ENCODE measurements at regions not wholly inside any gene's neighbourhood (a gene's known extent, or its start where the extent isn't known, plus 50 kb on each side); places are given as distances from the start of the nearest gene placed in this dataset.

DNA sequence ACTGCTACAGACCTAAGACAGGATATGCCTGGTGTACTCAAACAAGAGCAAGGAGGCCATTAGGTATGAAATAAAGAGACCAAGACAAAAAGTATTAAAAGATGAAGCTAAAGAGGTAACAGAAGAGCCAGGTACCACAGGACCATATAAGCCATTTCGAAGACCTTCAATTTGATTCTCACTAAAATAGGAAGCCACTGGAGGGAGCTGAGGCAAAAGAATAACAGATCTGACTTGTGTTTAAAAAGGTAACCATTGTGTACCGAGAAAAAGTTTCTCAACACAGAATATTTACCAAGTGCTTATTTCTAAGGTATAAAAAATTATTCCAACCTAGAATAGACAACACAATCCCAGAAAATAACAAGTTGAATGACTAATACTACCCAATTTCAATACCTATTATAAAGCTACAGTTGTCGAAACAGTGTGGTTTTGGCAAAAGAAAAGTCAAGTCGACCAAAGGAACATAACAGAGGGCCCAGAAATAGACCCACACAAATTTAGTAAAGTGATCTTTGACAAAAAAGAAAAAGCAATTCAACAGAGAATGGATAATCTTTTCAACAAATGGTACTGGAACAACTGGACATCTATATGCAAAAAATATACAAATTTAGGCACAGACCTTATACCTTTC, 125.3 kb upstream of the DST start:
- Histone ChIP-seq H3K4me2 (ENCODE audit: low read depth, low read length) (no peak overlapping the region), H3K79me2 (ENCODE audit: insufficient read depth, low read length) (no peaks in the 10 kb centered on the region), H3K4me3 (replicated peaks in 1 of 3; ENCODE audit: insufficient read depth in 1 of 3, low read depth in 2 of 3, low read length in 3 of 3) (no peak overlapping the region), H4K20me1 (ENCODE audit: insufficient read depth, low read length) (no peaks in the 10 kb centered on the region), H3K36me3 (replicated peaks in 1 of 2; ENCODE audit: control insufficient read depth in 1 of 2, insufficient read depth in 2 of 2, low read length in 2 of 2) (no peaks in the 10 kb centered on the region), H3K27me3 (ENCODE audit: control insufficient read depth in 1 of 2, insufficient read depth in 2 of 2, low read length in 2 of 2) (no peaks in the 10 kb centered on the region), H2AFZ (ENCODE audit: low read length) (no peak overlapping the region), H3K4me1 (ENCODE audit: insufficient read depth, low read length) (peaks cover 12% of the 10 kb centered on the region), H3K9ac (ENCODE audit: insufficient read depth, low read depth, low read length) (no peak overlapping the region), H3K9me3 (ENCODE audit: low read length) (no peaks in the 10 kb centered on the region), H3K27ac (ENCODE audit: extremely low read length, insufficient read depth, low read length) (no peak overlapping the region)
- intact Hi-C loops (cut with micrococcal nuclease; ENCODE audit: unreplicated experiment) (loop anchor here (5.0 kb wide), 1 partner anchor 74 kb away; no protein-coding TSS in a partner anchor), in situ Hi-C loops (cut with HindIII; ENCODE audit: extremely low pct_ligation_motif_present, low pct_unique_long_range_greater_than_20kb) (no loop called here)
- POLR2A ChIA-PET: no interaction called here
- CTCF ChIA-PET (ENCODE audit: low intra/inter-chr PET ratio, low total read pairs): no interaction called here
- ATAC-seq: no peak
- TF ChIP-seq SNAPC5 (CRISPR knock-in tag; IDR thresholded peaks at IDR 0.05; ENCODE audit: borderline replicate concordance) (no peak), STAG1 (CRISPR knock-in tag; IDR thresholded peaks at IDR 0.05) (peak; percentile 20)
- no TSS peak for BruUV-seq (replicated peaks)
- WGBS (ENCODE audit: low lambda C conversion rate): 46% methylated on average over 4 of the region's 4 CpGs
- FAIRE-seq: no peak
- DNase-seq (ENCODE audit: low spot score): no peak

DNA sequence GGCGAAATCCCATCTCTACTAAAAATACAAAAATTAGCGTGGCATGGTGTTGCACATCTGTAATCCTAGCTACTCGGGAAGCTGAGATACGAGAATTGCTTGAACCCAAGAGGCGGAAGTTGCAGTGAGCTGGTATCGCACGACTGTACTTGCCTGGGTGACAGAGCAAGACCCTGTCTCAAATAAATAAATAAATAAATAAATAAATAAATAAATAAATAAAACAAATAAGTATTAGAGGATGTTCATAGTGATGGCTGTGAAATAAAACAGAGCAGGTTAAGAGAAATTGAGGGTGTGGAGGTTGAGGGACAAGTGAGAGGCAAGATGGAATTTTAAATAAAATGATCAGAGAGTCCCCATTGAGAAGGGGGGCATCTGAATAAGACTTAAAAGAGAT, 124.7 kb upstream of the DST start:
- Histone ChIP-seq H3K4me2 (ENCODE audit: low read depth, low read length) (no peak overlapping the region), H3K4me1 (ENCODE audit: insufficient read depth, low read length) (peaks cover 12% of the 10 kb centered on the region), H3K27ac (ENCODE audit: extremely low read length, insufficient read depth, low read length) (no peak overlapping the region), H3K36me3 (replicated peaks in 1 of 2; ENCODE audit: control insufficient read depth in 1 of 2, insufficient read depth in 2 of 2, low read length in 2 of 2) (no peaks in the 10 kb centered on the region), H3K9me3 (ENCODE audit: low read length) (no peaks in the 10 kb centered on the region), H3K27me3 (ENCODE audit: control insufficient read depth in 1 of 2, insufficient read depth in 2 of 2, low read length in 2 of 2) (no peaks in the 10 kb centered on the region), H3K79me2 (ENCODE audit: insufficient read depth, low read length) (no peaks in the 10 kb centered on the region), H3K9ac (ENCODE audit: insufficient read depth, low read depth, low read length) (no peak overlapping the region), H4K20me1 (ENCODE audit: insufficient read depth, low read length) (no peaks in the 10 kb centered on the region), H2AFZ (ENCODE audit: low read length) (no peak overlapping the region), H3K4me3 (replicated peaks in 1 of 3; ENCODE audit: insufficient read depth in 1 of 3, low read depth in 2 of 3, low read length in 3 of 3) (no peak overlapping the region)
- WGBS (ENCODE audit: low lambda C conversion rate): 91% methylated on average over 7 of the region's 7 CpGs
- intact Hi-C loops (cut with micrococcal nuclease; ENCODE audit: unreplicated experiment) (loop anchor here (5.0 kb wide), 1 partner anchor 75 kb away; no protein-coding TSS in a partner anchor), in situ Hi-C loops (cut with HindIII; ENCODE audit: extremely low pct_ligation_motif_present, low pct_unique_long_range_greater_than_20kb) (no loop called here)
- no peak for ATAC-seq
- ChIA-PET CTCF (ENCODE audit: low intra/inter-chr PET ratio, low total read pairs) (no interaction called here), POLR2A (no interaction called here)
- DNase-seq (ENCODE audit: low spot score): no peak
- FAIRE-seq: no peak
- BruUV-seq (replicated peaks): no TSS peak
- TF ChIP-seq IKZF5 (CRISPR knock-in tag; IDR thresholded peaks at IDR 0.05) (no peak), BHLHE40 (IDR thresholded peaks at IDR 0.05; ENCODE audit: low read length) (no peak), ZFP37 (CRISPR knock-in tag; IDR thresholded peaks at IDR 0.05; ENCODE audit: borderline replicate concordance) (no peak), ATM (IDR thresholded peaks at IDR 0.05; ENCODE audit: borderline replicate concordance) (no peak), SATB2 (CRISPR knock-in tag; IDR thresholded peaks at IDR 0.05) (no peak), ZNF816 (CRISPR knock-in tag; IDR thresholded peaks at IDR 0.05; ENCODE audit: borderline replicate concordance) (no peak), FOXO1 (CRISPR knock-in tag; IDR thresholded peaks at IDR 0.05) (no peak), ZNF572 (CRISPR knock-in tag; IDR thresholded peaks at IDR 0.05) (no peak), ZNF879 (CRISPR knock-in tag; IDR thresholded peaks at IDR 0.05) (no peak), ZHX1 (CRISPR knock-in tag; IDR thresholded peaks at IDR 0.05; ENCODE audit: low read depth) (no peak), NFYB (CRISPR knock-in tag; IDR thresholded peaks at IDR 0.05) (no peak)
- TF ChIP-seq, protein P1, sequence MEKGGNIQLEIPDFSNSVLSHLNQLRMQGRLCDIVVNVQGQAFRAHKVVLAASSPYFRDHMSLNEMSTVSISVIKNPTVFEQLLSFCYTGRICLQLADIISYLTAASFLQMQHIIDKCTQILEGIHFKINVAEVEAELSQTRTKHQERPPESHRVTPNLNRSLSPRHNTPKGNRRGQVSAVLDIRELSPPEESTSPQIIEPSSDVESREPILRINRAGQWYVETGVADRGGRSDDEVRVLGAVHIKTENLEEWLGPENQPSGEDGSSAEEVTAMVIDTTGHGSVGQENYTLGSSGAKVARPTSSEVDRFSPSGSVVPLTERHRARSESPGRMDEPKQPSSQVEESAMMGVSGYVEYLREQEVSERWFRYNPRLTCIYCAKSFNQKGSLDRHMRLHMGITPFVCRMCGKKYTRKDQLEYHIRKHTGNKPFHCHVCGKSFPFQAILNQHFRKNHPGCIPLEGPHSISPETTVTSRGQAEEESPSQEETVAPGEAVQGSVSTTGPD (CRISPR knock-in tag; IDR thresholded peaks at IDR 0.05): no peak

Data from HepG2 (cell line).